ENCODE measurements at regions not wholly inside any gene's neighbourhood (a gene's known extent, or its start where the extent isn't known, plus 50 kb on each side); places are given as distances from the start of the nearest gene placed in this dataset.
"Not testable (repeated sequence)": the region's sequence is repeated elsewhere in the genome, so short reads cannot be mapped to it uniquely, and the experiment has no call there.

- Mint-ChIP-seq H3K4me3 (no peak overlapping the region), H3K27ac (no peak overlapping the region), H3K4me1 (no peaks in the 10 kb centered on the region), H3K9me3 (peaks cover 5% of the 10 kb centered on the region), H3K27me3 (peaks cover 67% of the 10 kb centered on the region), H3K36me3 (no peaks in the 10 kb centered on the region)
- DNase-seq, result no peak
Observed at GRCh38 chrX:1109580-1110119, 102.8 kb downstream of the CRLF2 start.

GRCh38 chrX:1108501-1109445 is 103.7 kb downstream of the CRLF2 start:
- no peaks in the 10 kb centered on the region for H3K36me3 Mint-ChIP-seq
- no peak overlapping the region for H3K4me3 Mint-ChIP-seq
- peaks cover 5% of the 10 kb centered on the region for H3K9me3 Mint-ChIP-seq
- H3K27me3 Mint-ChIP-seq, result peaks cover 62% of the 10 kb centered on the region
- no peaks in the 10 kb centered on the region for H3K4me1 Mint-ChIP-seq
- DNase-seq, result no peak
- no peak overlapping the region for H3K27ac Mint-ChIP-seq

GRCh38 chrX:1106478-1107210 is 105.8 kb downstream of the CRLF2 start:
- DNase-seq, result no peak
- Mint-ChIP-seq H3K4me3 (no peak overlapping the region), H3K27me3 (peaks cover 46% of the 10 kb centered on the region), H3K27ac (no peak overlapping the region), H3K9me3 (peaks cover 5% of the 10 kb centered on the region), H3K4me1 (no peaks in the 10 kb centered on the region), H3K36me3 (no peaks in the 10 kb centered on the region)

- Mint-ChIP-seq H3K27ac (no peak overlapping the region), H3K4me1 (no peaks in the 10 kb centered on the region), H3K4me3 (no peak overlapping the region), H3K27me3 (peaks cover 39% of the 10 kb centered on the region), H3K36me3 (no peaks in the 10 kb centered on the region), H3K9me3 (peaks cover 4% of the 10 kb centered on the region)
- no peak for DNase-seq
Observed at GRCh38 chrX:1105671-1106419, 106.6 kb downstream of the CRLF2 start.

- not testable (repeated sequence) for H3K36me3 Mint-ChIP-seq, H3K4me1 Mint-ChIP-seq, H3K4me3 Mint-ChIP-seq, H3K27ac Mint-ChIP-seq, H3K9me3 Mint-ChIP-seq, DNase-seq
- peaks cover 41% of the 10 kb centered on the region for H3K27me3 Mint-ChIP-seq
Observed at GRCh38 chrX:1105031-1105430, 107.4 kb downstream of the CRLF2 start.

GRCh38 chrX:1103360-1103759 is 109.1 kb downstream of the CRLF2 start:
- H3K9me3 Mint-ChIP-seq, result no peaks in the 10 kb centered on the region
- no peaks in the 10 kb centered on the region for H3K4me1 Mint-ChIP-seq
- DNase-seq, result no peak
- H3K27me3 Mint-ChIP-seq, result peaks cover 40% of the 10 kb centered on the region
- no peaks in the 10 kb centered on the region for H3K36me3 Mint-ChIP-seq
- H3K4me3 Mint-ChIP-seq, result no peak overlapping the region
- no peak overlapping the region for H3K27ac Mint-ChIP-seq

- Mint-ChIP-seq H3K4me1 (no peaks in the 10 kb centered on the region), H3K36me3 (no peaks in the 10 kb centered on the region), H3K27me3 (peaks cover 34% of the 10 kb centered on the region), H3K4me3 (no peak overlapping the region), H3K9me3 (no peaks in the 10 kb centered on the region), H3K27ac (no peak overlapping the region)
- DNase-seq, result no peak
Observed at GRCh38 chrX:1102786-1103185, 109.7 kb downstream of the CRLF2 start.

- H3K27me3 Mint-ChIP-seq, result peaks cover 28% of the 10 kb centered on the region
- not testable (repeated sequence) for H3K4me1 Mint-ChIP-seq, H3K36me3 Mint-ChIP-seq, H3K4me3 Mint-ChIP-seq, H3K27ac Mint-ChIP-seq, H3K9me3 Mint-ChIP-seq, DNase-seq
Observed at GRCh38 chrX:1102221-1102620, 110.2 kb downstream of the CRLF2 start.

- H3K27ac Mint-ChIP-seq, result no peak overlapping the region
- peaks cover 8% of the 10 kb centered on the region for H3K9me3 Mint-ChIP-seq
- H3K36me3 Mint-ChIP-seq, result no peaks in the 10 kb centered on the region
- H3K4me1 Mint-ChIP-seq, result no peaks in the 10 kb centered on the region
- H3K4me3 Mint-ChIP-seq, result no peak overlapping the region
- no peak for DNase-seq
- peaks cover 11% of the 10 kb centered on the region for H3K27me3 Mint-ChIP-seq
Observed at GRCh38 chrX:1099146-1099770, 113.2 kb downstream of the CRLF2 start.

- no peak overlapping the region for H3K4me3 Mint-ChIP-seq
- no peak for DNase-seq
- H3K4me1 Mint-ChIP-seq, result peaks cover 8% of the 10 kb centered on the region
- peaks cover 11% of the 10 kb centered on the region for H3K27me3 Mint-ChIP-seq
- H3K9me3 Mint-ChIP-seq, result peaks cover 8% of the 10 kb centered on the region
- H3K27ac Mint-ChIP-seq, result no peak overlapping the region
- H3K36me3 Mint-ChIP-seq, result no peaks in the 10 kb centered on the region
Observed at GRCh38 chrX:1097328-1097727, 115.1 kb downstream of the CRLF2 start.

- H3K36me3 Mint-ChIP-seq, result no peaks in the 10 kb centered on the region
- peaks cover 8% of the 10 kb centered on the region for H3K4me1 Mint-ChIP-seq
- peaks cover 8% of the 10 kb centered on the region for H3K9me3 Mint-ChIP-seq
- no peak overlapping the region for H3K27ac Mint-ChIP-seq
- H3K4me3 Mint-ChIP-seq, result no peak overlapping the region
- DNase-seq, result no peak
- peaks cover 8% of the 10 kb centered on the region for H3K27me3 Mint-ChIP-seq
Observed at GRCh38 chrX:1094566-1095333, 117.7 kb downstream of the CRLF2 start.

GRCh38 chrX:1093586-1094421 is 118.6 kb downstream of the CRLF2 start:
- DNase-seq, result no peak
- peak overlapping the region; percentile 68 for H3K4me3 Mint-ChIP-seq
- no peaks in the 10 kb centered on the region for H3K36me3 Mint-ChIP-seq
- peaks cover 4% of the 10 kb centered on the region for H3K27me3 Mint-ChIP-seq
- peaks cover 8% of the 10 kb centered on the region for H3K9me3 Mint-ChIP-seq
- peaks cover 8% of the 10 kb centered on the region for H3K4me1 Mint-ChIP-seq
- peak overlapping the region; percentile 87 for H3K27ac Mint-ChIP-seq

GRCh38 chrX:1093121-1093520 is 119.3 kb downstream of the CRLF2 start:
- H3K9me3 Mint-ChIP-seq, result peaks cover 8% of the 10 kb centered on the region
- peak; percentile 46 for DNase-seq
- no peaks in the 10 kb centered on the region for H3K36me3 Mint-ChIP-seq
- H3K27ac Mint-ChIP-seq, result peak overlapping the region; percentile 87
- peak overlapping the region; percentile 68 for H3K4me3 Mint-ChIP-seq
- peaks cover 4% of the 10 kb centered on the region for H3K27me3 Mint-ChIP-seq
- peaks cover 8% of the 10 kb centered on the region for H3K4me1 Mint-ChIP-seq

Measured in activated naive CD8-positive, alpha-beta T cell treated with anti-CD3 and anti-CD28 coated beads for 36 hours (primary cell).